K562 (cell line): ENCODE measurements at regions not wholly inside any gene's neighbourhood (a gene's known extent, or its start where the extent isn't known, plus 50 kb on each side); places are given as distances from the start of the nearest gene placed in this dataset.

Experiments used
- ATAC-seq: fragments of 200-7000 bp; cut with Tn5 transposase; 3 replicates; pipeline ENCODE4 v1.9.1; 2020; ENCODE audit warnings: moderate library complexity
- BruUV-seq: library from RNA; stranded (reverse); fragments of 400-500 nt; replicated peaks from 2 replicates; lab custom pipeline; 2021; lab: Mats Ljungman, UMichigan
- CTCF ChIA-PET: fragments of 300-600 bp; formaldehyde crosslinking; extraction: SDS; loops from one replicate; lab custom pipeline; 2021; ENCODE audit warnings: low intra/inter-chr PET ratio; lab: Yijun Ruan, JAX
- POLR2A ChIA-PET: fragments of 300-600, 350-650 bp; sonication (Branson Sonifier 250); formaldehyde crosslinking; extraction: SDS; loops from one replicate; lab custom pipeline; 2021; ENCODE audit warnings: antibody characterized with exemption, inconsistent platforms; lab: Yijun Ruan, JAX
- DNase-seq, 4 experiments: peaks; one replicate each; pipeline versions ENCODE4 v3.0.0 to v3.0.0-alpha.2; 2011 to 2018; ENCODE audit warnings: low spot score in 3 of 4, mixed read lengths in 3 of 4; ENCODE audit errors: extremely low read depth in 1 of 4
- FAIRE-seq: peaks from 2 replicates; lab custom pipeline; 2011; peaks lifted over from hg19 to GRCh38; lab: Jason Lieb, UNC
- H2AFZ ChIP-seq: 2 replicates; pipeline ENCODE4 v1.6.0; 2011; ENCODE audit warnings: low read depth, low read length, control low read depth, inconsistent platforms
- H3K27ac ChIP-seq: fragments of 200-600 bp; 3 replicates; pipeline ENCODE4 v1.8.0; 2011; ENCODE audit warnings: low read depth, mild to moderate bottlenecking, control low read depth, inconsistent platforms, low read length, moderate library complexity, mixed read lengths; ENCODE audit errors: extremely low read depth
- H3K27me3 ChIP-seq, 2 experiments: fragments of 300-600 bp in 1 of 2; 2 replicates in 1 of 2; 3 replicates in 1 of 2; pipeline versions ENCODE4 v1.6.0 to v1.8.0; 2011; ENCODE audit warnings: inconsistent platforms in 2 of 2, low read length in 2 of 2, mild to moderate bottlenecking in 1 of 2, mixed read lengths in 1 of 2, moderate library complexity in 1 of 2; ENCODE audit not compliant: control insufficient read depth in 2 of 2, insufficient read depth in 2 of 2
- H3K36me3 ChIP-seq: fragments of 300-600 bp; 3 replicates; pipeline ENCODE4 v1.8.0; 2011; ENCODE audit warnings: mild to moderate bottlenecking, low read length, inconsistent platforms; ENCODE audit not compliant: control insufficient read depth, insufficient read depth
- H3K4me1 ChIP-seq, 2 experiments: fragments of 200-600 bp in 1 of 2; replicated peaks in 1 of 2; 2 replicates in 1 of 2; 3 replicates in 1 of 2; pipeline versions ENCODE4 v1.5.1 to v1.8.0; 2011; ENCODE audit warnings: inconsistent platforms in 2 of 2, low read length in 2 of 2, mild to moderate bottlenecking in 1 of 2, mixed read lengths in 1 of 2, moderate library complexity in 1 of 2; ENCODE audit not compliant: control insufficient read depth in 2 of 2, insufficient read depth in 2 of 2
- H3K4me2 ChIP-seq: 2 replicates; pipeline ENCODE4 v1.6.1; 2011; ENCODE audit warnings: low read length, control low read depth, inconsistent platforms, mixed read lengths; ENCODE audit not compliant: insufficient read depth
- H3K4me3 ChIP-seq: fragments of 200-600 bp; sonication (generic), shearing (Covaris generic); 2 replicates; pipeline ENCODE4 v1.5.1; 2016; ENCODE audit warnings: control low read depth, inconsistent platforms
- H3K79me2 ChIP-seq: fragments of 200-600 bp; 3 replicates; pipeline ENCODE4 v1.8.0; 2011; ENCODE audit warnings: low read length, inconsistent platforms; ENCODE audit not compliant: control insufficient read depth, insufficient read depth
- H3K9ac ChIP-seq, 2 experiments: 2 replicates each; pipeline versions ENCODE4 v1.6.0 to v1.6.1; 2011; ENCODE audit warnings: low read depth in 2 of 2, low read length in 2 of 2, control low read depth in 1 of 2, inconsistent platforms in 1 of 2, mild to moderate bottlenecking in 1 of 2, mixed read lengths in 1 of 2; ENCODE audit not compliant: insufficient read depth in 1 of 2
- H3K9me1 ChIP-seq: one replicate; pipeline ENCODE4 v1.6.0; 2011; ENCODE audit warnings: inconsistent platforms, mild to moderate bottlenecking, low read length, moderate library complexity; ENCODE audit not compliant: control insufficient read depth, insufficient read depth
- H3K9me3 ChIP-seq: replicated peaks from 2 replicates; pipeline ENCODE4 v1.5.1; 2011; ENCODE audit warnings: low read depth, low read length, inconsistent platforms; ENCODE audit not compliant: control insufficient read depth, insufficient read depth
- H4K20me1 ChIP-seq: replicated peaks from 2 replicates; pipeline ENCODE4 v1.6.1; 2011; ENCODE audit warnings: low read length, inconsistent platforms, mixed read lengths; ENCODE audit not compliant: control insufficient read depth, insufficient read depth
- C11orf30 ChIP-seq: fragments of 450-650 bp; IDR thresholded peaks from 2 replicates; pipeline ENCODE4 v1.6.1; 2016; ENCODE audit warnings: low read depth, mild to moderate bottlenecking
- LEF1 ChIP-seq: fragments of 450-650 bp; IDR thresholded peaks from 2 replicates; pipeline ENCODE4 v1.6.1; 2016; ENCODE audit warnings: mild to moderate bottlenecking
- MAFF ChIP-seq: IDR thresholded peaks from 2 replicates; pipeline ENCODE4 v1.6.1; 2012; ENCODE audit warnings: low read length, improper control_type of control experiment
- MAFG ChIP-seq: fragments of 450-650 bp; conservative IDR thresholded peaks from 2 replicates; pipeline ENCODE4 v1.6.1; 2016; ENCODE audit warnings: missing genetic modification characterization, missing compliant biosample characterization
- MAFK ChIP-seq: IDR thresholded peaks from 2 replicates; pipeline ENCODE4 v1.6.1; 2011; ENCODE audit warnings: low read length, improper control_type of control experiment
- NCOR1 ChIP-seq: fragments of 450-650 bp; IDR thresholded peaks from 2 replicates; pipeline ENCODE4 v1.6.1; 2016; ENCODE audit warnings: mild to moderate bottlenecking, moderate library complexity
- NRF1 ChIP-seq, 2 experiments: fragments of 450-650 bp; IDR thresholded peaks in 1 of 2; conservative IDR thresholded peaks in 1 of 2; 2 replicates each; pipeline ENCODE4 v1.6.1; 2014; ENCODE audit warnings: mild to moderate bottlenecking in 2 of 2
- ZNF316 ChIP-seq: fragments of 450-650 bp; IDR thresholded peaks from 2 replicates; pipeline ENCODE4 v1.6.1; 2016
- WGBS: fragments of 100-300 bp; shearing (Covaris generic); methylation state at CpG from one replicate; pipeline ENCODE4 v1.1.6; 2016; ENCODE audit warnings: low coverage, mixed read lengths; ENCODE audit not compliant: insufficient coverage; ENCODE audit errors: missing lambda C conversion rate; 5-methylcytosine and 5-hydroxymethylcytosine counted together
- in situ Hi-C: fragments of 300-500 bp; cut with MboI; formaldehyde crosslinking; loops from 4 replicates; pipeline ENCODE4 v1.15.0; 2018; ENCODE audit warnings: inconsistent platforms, mixed read lengths
- intact Hi-C: fragments of 100-400 bp; cut with micrococcal nuclease; formaldehyde crosslinking; loops from 2 replicates; pipeline ENCODE4 v1.14.2; 2022

GRCh38 chr11:28539239-28540030, 431.2 kb downstream of the METTL15 start:
- ATAC-seq (no peak), FAIRE-seq (no peak), DNase-seq (no peak)
- Histone ChIP-seq H3K27me3 (no peaks in the 10 kb centered on the region), H3K9ac (no peak overlapping the region), H3K9me1 (no peaks in the 10 kb centered on the region), H3K36me3 (no peaks in the 10 kb centered on the region), H4K20me1 (no peaks in the 10 kb centered on the region), H3K4me2 (no peak overlapping the region), H3K27ac (no peak overlapping the region), H2AFZ (no peak overlapping the region), H3K79me2 (no peaks in the 10 kb centered on the region), H3K4me1 (no peaks in the 10 kb centered on the region), H3K4me3 (no peak overlapping the region)
- WGBS = 0% methylated on average over 2 of the region's 2 CpGs
- BruUV-seq = no TSS peak
- intact Hi-C loops = no loop called here
- CTCF ChIA-PET = no interaction called here
- TF ChIP-seq NCOR1 (no peak), MAFG (tag) (peak; percentile 37), MAFF (peak; percentile 40; the same call in 1 of the 2 replicates), MAFK (peak; percentile 41; the same call in 1 of the 2 replicates), C11orf30 (peak; percentile 69; the same call in 1 of the 2 replicates), ZNF316 (peak; percentile 88), LEF1 (no peak)
- TF ChIP-seq, all 486 proteins: peak for 5
- in situ Hi-C loops = no loop called here
- POLR2A ChIA-PET = no interaction called here
- H3K9me3 ChIP-seq = 0 out of 2 replicates have a peak, but pooled peaks cover 1% of the 10 kb centered on the region

GRCh38 chr11:28537822-28538221, 429.6 kb downstream of the METTL15 start:
- Histone ChIP-seq H3K9ac (no peak overlapping the region), H3K27me3 (no peaks in the 10 kb centered on the region), H3K4me2 (no peak overlapping the region), H3K4me1 (no peaks in the 10 kb centered on the region), H3K27ac (no peak overlapping the region), H3K4me3 (no peak overlapping the region), H3K79me2 (no peaks in the 10 kb centered on the region), H4K20me1 (no peaks in the 10 kb centered on the region), H3K36me3 (no peaks in the 10 kb centered on the region), H3K9me1 (no peaks in the 10 kb centered on the region), H3K9me3 (0 out of 2 replicates have a peak, but pooled peaks cover 1% of the 10 kb centered on the region), H2AFZ (no peak overlapping the region)
- intact Hi-C loops (no loop called here), in situ Hi-C loops (no loop called here)
- no peak for DNase-seq
- BruUV-seq = no TSS peak
- no peak for TF ChIP-seq NRF1 (conservative IDR thresholded peaks at IDR 0.05 in 1 of 2, IDR thresholded peaks at IDR 0.05 in 1 of 2)
- no peak for ATAC-seq
- FAIRE-seq = no peak
- POLR2A ChIA-PET = no interaction called here
- CTCF ChIA-PET = no interaction called here
